GM19043 (cell line): ENCODE measurements at regions not wholly inside any gene's neighbourhood (a gene's known extent, or its start where the extent isn't known, plus 50 kb on each side); places are given as distances from the start of the nearest gene placed in this dataset.
"Not testable (repeated sequence)": the region's sequence is repeated elsewhere in the genome, so short reads cannot be mapped to it uniquely, and the experiment has no call there.

Experiments used
- ATAC-seq: cut with Tn5 transposase; IDR thresholded peaks from one replicate; pipeline ENCODE4 v1.9.1; 2021; ENCODE audit warnings: low read depth; ENCODE audit not compliant: unreplicated experiment

DNA sequence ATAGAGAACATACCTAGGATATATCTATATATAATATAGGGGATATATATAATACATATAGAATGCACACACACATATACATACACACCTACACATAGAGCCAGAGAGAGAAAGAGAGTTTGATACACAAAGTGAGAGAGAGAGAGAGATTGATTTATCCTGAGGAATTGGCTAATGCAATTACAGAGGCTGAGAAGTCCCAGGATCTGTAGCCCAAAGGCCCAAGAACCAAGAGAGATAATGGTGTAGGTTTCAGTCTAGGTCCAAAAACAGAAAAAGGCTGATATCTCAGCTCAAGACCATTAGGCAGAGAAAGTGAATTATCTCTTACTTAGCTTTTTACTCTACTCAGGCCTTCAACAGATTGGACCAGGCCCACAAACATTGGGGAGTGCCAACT, 715.0 kb upstream of the LCORL start:
- no peak for ATAC-seq

DNA sequence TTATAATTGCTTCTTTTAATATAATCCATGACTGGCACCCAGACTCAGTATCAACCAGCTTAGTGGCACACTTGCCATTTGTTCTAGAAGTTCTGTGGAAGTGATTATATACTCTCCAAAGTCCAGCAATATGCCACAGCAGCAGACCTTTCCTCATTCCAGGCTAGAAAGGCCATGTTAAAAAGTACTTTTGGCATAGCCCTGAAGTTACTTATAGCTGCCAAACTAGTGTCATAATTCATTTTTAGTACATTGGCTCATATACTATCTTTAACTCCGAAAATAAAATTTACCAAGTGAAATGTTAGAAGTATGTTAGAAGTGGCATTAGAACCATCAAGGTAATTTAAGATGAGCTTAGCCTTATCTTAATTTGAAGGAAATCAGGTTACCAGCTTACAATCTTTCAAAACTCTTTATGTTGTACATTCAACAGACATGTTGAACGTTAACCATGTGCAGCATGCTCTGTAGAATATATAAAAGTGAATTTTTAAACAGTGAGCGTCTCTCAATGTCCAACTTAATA, 714.2 kb upstream of the LCORL start:
- ATAC-seq, result no peak

DNA sequence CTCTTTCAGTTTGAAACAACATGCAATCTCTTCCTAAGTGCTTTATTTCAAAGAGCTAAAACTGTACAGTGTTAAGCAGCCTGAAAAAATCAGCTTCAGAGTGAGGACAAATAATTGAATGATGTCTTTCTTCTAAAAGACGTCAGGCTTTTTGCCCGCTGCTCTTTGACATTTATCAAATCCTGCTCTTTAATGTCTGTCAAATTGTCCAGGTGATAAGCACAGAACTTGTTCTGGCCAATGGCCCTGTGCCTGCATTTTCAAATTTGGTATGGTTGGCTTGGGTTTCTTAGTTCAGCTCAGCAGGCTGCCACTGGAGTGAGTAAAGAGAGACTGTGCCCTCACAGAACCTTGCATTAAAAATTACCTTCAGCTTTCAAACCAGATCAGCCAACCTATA, 712.9 kb upstream of the LCORL start:
- ATAC-seq, result no peak

DNA sequence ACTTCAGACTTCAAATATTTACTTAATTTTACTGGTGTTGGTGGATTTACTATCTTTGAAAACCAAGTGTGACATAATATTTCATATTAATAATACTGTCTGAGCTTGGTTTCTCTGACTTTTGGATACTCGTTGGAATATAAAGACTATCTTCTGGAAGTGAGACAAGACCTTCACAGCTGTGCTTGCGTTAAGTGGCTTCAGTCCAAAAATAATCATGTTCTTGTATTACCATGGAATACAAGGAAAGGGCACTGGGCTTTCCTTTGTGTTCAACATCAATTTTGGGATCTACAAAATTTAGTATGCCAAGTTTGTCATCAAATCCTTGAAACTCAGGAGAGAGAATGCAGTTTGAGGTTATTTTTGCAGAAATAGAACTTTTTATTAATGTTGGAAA, 712.4 kb upstream of the LCORL start:
- no peak for ATAC-seq

DNA sequence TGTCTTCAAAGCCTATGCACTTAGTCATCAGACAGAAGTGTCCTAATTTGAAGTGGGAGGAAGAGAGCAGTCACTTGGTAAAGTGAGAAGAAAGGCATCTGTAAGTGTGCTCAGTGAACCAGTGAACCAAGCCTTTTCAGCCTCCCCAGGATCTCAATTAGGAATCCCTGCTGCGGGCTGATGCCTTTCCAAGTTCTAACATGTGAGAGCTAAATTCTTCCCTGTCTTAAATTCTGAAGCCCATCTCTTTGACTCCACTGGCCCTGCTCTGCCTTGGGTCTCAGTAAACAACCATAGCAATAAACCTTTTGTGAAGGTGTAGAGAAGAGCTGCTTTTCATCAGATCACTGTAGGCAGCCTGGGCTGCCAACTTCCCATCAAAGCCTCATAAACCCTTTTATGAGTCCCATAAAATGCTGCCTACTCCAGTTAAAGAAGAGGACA, 701.2 kb upstream of the LCORL start:
- no peak for ATAC-seq

DNA sequence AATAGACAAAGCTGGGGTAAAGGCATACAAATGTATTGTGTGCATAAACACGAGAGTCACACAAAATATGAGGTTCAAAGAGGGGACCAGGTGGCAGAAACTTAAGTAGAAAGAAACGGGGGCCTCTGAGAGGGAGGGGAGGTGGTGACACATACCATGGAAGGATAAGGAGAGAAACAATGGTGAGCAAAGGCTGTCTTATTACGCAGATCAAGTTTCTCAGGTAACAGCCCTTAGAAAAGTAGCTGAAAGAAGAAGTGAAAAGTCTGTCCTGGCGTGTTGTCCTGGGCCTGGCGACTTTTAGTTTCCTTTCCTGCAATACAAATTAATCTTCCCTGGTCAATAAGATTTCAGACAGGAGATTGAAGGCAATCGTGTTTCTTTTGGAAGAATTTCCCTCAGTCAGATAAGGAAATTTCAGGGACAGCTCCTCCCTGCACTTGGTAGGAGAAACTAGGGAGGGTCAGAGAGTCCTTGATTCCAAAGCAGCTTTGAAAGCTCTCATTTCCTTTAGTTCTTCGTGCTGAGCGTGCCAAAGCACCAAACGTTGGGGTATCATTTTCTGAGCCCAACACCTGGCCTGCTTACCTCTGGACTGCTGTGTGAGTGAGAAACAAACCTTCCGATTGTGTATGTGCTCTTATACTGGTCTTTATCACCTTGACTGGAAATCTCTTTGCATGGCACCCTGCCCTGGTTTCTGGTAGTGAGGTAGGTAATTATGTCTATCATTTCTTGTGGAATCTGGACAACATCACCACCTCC, 676.7 kb upstream of the LCORL start:
- no peak for ATAC-seq

DNA sequence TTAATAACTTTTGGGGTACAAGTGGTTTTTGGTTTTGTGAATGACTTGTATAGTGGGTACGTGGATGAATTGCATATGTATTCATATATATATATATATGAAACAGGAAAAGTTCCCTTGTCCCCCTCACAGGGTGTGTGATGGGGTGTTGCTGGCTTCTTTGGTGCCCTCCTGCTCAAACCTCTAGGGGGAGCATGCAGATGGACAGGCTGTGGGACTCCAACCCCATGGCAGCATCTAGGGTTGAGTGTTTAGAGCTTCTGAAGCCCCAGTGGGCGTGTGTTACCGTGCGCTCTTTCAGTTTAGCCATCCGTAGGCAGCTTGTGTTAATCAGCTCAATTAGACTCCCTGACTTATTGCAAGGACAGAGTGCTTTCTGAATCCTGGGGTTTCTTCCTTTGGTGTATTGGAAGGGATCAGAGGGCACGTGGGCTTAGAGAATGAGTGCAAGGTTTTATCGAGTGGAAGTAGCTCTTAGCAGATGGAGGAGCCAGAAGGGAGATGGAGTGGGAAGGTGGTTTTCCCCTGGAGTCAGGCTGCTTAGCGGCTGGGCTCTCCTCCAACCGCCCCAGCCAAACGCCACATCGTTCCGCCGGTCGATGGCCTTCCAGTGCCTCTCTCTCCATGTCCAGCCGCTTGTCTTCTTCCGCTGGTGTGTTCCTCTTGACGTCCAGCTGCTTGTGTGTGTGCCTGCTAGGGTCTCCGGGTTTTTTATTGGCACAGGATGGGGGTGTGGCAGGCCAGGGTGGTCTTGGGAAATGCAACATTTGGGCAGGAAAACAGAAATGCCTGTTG, 674.4 kb upstream of the LCORL start:
- no peak for ATAC-seq

DNA sequence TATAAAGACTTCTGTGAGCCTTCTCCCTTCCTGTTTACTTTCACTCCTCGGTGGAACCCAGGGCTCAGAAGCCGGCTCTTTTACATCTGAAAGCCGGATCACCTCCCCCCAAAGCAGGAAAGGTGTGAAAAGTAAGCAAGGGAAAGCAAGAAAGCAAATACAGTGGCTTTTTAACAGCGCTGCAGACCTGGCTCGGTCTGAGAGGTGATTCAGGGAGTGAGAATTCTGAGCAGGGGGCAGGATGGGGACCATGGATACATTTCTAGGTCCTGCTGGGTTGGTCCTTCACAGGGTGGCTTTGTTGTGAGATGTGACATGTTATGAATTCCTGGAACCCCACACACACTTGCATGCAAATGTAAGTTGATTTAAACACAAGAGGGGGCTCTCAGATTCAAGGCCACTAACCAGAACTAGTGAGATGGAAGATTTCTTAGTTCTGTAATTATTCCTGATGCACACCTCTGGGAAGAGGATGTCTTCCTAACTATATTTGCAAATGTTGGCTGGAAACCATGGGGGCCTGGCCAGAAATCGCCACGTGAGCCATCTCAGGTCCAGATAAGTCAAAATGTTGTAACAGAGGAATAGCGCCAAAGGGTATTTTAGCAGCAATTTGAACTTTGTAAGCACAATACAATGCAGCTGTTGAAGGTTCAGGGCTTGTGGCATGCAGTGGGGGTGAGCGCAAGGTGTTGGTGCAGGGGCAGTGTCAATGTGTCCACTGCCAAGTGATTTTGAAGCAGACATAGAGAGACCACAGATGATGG, 670.1 kb upstream of the LCORL start:
- ATAC-seq, result no peak

DNA sequence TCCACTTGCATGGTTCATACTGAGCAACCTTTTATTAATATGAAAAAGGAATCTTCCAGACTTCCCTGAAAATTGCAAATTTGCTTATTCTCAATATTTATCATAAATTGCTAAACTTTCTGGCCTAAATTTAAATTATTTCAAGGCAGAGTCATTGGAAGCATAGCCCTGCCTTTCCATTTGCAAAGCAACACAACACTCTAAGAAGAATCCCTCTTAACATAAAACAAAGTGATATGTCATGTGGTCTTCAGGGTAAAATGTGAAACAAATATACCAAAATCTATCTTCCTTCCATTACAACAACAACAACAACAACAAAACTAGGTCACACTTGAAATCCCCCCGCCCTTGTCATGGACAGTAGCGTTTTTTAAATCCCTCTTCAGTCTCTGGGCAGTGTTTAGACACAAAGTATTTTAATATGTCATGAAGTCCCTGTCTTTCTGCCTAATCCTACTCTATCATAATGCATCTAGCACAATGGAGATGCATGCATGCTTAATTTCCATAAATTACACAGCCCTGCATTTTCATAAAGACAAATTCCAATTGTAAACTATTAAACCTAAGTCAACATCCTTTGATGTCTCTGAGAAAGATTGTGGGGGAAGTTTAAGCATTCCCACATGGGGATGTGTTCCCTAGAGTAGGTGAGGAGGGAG, 668.9 kb upstream of the LCORL start:
- ATAC-seq, result no peak

DNA sequence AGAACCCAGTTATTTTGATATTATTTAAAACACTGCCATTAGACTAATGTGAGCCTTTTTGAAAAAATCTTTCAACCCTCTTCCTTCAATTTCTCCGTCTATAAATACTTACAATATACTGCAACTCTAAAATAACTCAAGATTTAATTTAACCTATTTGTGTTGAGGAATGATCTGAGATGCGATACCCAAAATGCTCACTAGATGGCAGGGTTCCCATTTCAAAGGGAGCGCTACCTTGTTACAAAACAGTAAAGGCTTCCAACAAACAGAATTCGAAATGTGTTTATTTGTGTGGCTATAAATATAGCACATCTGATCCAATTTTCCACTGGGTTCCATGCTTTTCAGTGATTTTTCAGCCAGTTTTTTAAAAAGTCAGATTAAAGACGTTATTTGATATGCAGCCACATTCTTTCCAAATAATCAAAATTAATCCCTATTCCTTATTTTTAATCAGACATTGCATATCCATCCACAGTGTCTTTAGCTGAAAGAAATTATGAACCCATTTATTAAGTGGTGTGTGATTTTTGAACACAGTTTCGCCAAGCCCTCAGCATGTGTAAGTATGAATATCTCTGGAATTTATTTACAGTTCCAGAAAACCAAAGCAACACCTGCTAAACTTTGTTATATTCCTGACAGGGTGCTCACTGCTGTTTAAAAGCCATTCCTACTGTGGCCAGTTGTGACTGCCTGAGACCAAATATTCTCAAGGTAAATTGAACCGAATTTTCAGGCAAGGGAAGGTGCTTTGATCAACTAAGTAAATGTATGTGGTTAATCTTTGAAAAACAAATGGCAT, 668.0 kb upstream of the LCORL start:
- peak; percentile 63 for ATAC-seq

DNA sequence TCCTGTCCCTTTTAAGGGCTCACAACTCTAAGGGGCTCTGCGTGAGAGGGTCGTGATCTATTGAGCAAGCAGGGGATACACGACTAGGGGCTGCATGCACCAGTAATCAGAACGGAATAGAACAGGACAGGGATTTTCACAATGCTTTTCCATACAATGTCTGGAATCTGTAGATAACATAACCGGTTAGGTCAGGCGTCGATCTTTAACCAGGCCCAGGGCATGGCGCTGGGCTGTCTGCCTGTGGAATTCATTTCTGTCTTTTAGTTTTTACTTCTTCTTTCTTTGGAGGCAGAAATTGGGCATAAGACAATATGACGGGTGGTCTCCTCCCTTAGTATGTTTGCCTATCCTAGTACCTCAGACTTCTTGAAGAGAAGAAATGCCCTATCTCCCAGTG, 666.8 kb upstream of the LCORL start:
- not testable (repeated sequence) for ATAC-seq

DNA sequence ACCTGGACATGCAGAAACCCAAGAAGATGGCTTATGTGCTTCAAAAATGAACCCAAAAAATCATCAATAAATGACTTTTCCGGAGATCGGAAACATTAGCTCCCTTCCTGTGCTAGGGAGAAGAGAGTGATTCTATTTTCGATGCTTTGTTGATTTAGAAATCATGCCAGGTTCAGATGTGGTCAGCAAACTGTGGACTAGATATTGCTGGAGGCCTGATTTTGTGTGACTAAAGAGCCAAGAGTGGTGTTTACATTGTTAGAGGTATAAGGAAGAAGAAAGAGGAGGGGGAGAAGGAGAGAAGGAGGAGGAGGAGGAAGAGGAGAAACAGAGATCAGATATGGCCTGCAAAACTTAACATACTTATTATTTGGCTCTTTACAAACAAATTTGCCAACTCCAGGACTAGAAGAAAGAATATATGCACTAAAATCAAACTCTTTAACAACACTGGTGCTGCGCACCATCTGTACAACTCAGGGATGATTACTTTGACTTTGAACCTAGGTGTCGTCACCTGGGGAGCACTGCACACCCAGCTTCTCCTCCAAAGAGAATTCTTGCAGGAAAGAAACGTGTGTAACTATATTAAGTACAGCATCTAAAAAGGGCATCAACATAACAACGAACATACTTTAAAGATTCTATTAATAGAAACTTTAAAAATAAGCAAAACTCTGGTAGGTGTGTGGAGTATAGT, 664.9 kb upstream of the LCORL start:
- no peak for ATAC-seq

DNA sequence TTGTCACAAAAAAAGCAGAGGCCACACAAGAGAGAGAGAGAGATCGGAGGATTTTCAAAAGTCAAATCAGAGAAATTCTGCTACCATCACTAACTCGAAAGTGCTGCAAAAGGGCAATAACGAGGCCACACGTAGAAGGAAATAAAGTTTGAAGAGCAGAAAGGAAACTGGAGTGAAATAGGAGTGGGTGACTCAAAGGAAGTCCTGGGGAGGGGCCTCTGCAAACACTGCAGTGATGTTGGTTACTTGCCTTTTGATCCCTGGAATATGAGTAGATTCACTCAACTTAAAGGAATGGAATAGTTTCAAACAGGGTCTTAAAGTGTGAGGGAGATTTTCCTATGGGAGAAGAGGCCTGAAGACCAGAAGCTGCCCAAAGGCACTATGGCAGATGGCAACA, 663.4 kb upstream of the LCORL start:
- no peak for ATAC-seq

DNA sequence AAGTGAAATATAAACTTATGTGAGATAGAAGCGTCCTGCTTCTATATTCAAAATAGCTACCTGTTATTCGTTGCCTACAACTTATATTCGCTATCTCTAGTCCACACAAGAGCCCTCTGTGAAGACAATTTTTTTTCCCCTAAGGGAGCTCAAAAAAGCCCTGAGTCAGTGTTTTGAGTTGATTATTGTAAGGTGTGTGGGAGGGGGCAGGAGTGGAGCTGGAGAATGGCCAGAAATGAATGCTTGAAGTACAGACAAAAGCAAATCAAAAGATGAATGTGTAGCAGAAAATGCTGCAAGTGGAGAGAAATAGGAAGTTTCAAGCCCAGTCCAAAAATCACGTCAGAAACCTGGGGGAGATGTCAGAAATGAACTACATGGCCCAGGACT, 655.0 kb upstream of the LCORL start:
- no peak for ATAC-seq

DNA sequence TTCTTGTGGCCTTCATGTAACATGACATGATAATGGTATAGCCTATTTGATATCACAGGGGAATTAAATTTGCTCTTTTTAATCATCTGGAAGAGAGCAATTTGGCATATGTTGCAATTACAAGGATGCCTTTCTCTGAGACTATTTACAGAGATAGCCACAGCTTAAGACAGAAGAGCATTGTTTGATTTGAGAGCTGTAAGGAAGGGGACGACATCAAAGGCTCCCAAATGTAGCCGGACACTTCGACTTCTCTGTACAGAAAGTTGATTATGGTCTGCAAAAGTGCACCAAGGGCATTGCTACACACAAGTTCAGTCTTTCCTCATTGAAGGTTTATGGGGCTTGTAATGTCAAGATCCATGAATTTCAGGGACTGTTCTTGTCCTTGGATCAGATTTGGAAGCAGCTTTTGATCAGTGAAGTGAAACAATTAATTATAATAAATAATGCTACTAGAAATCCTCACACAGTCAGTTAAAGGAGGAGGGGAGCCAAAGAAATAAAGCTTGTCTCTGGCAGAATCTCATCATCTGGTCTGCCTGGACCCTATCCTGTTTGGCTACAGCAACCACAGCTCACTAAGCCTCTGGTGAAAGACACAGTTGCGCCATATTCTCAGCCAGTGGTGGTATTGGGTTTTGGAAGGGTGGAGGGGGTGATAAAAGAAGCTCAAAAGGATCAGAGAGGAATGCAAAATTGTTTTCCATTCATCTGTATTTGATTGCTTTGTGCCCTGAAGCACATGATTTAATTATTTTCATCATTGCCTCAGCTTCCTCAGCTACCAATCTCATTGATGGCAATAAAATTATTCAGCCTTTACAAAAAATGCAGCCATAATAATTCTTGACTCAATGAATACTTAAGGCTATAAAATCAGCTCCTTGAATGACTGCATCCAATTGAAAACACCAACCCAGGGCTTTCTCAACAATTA, 654.3 kb upstream of the LCORL start:
- no peak for ATAC-seq

DNA sequence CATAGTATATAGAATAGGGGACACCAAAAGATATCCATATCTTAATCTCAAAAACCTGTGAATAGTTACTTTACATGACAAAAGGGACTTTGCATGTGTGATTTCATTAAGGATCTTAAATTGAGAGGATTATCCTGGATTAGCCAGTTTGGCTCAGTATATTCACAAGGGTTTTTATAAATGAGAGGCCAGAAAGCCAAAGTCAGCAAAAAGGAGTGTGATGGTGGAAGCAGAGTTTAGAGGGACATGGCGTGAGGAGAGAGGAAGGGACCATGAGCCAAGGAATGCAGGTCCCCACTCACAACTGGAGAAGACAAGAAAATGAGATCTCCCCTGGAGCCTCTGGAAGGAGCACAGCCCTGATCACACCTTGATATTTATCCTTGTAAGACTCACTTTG, 648.5 kb upstream of the LCORL start:
- no peak for ATAC-seq

DNA sequence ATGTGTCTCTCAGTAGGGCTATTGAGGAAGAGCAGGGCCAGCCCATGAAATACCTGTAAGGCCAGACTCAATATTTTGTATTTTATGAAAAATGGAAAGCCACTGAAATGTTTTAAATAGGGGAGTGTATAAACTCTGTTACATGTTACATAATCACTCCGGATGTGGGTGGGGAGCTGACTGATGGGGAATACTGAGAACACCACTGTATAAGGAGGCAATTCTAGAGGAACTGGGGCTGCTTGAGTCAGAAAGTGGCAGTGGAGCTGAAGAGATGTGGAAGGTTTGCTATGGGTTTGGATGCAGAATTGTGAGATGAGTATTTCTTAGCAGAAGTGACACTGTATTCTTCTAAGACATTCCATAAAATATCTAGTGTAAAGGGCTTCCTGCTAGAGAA, 647.8 kb upstream of the LCORL start:
- ATAC-seq, result no peak

DNA sequence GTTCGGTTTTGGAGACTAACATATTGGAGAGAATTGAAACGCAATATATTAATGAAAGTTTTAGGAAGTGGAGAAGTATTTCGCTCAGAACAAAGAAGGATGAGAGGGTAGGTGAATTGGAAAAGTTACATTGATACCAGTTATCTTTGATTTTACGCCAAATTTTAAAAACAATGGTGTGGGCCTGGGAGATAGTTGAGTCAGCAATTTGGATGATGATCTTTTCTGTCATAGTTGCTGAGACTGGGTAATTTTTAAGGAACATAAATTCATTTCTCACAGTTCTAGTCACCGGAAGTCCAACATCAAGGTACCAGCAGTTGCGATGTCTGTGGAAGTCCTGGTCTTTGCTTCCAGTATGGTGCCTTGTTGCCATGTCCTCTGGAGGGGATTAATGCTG, 644.8 kb upstream of the LCORL start:
- ATAC-seq, result no peak
